Fibroblast of peridontal ligament (primary cell): ENCODE measurements at regions not wholly inside any gene's neighbourhood (a gene's known extent, or its start where the extent isn't known, plus 50 kb on each side); places are given as distances from the start of the nearest gene placed in this dataset.
"Not testable (repeated sequence)": the region's sequence is repeated elsewhere in the genome, so short reads cannot be mapped to it uniquely, and the experiment has no call there.

Experiments
- DNase-seq: peaks from one replicate; pipeline ENCODE4 v3.0.0-alpha.2; 2010; ENCODE audit errors: extremely low read depth

- no peak for DNase-seq
Observed at GRCh38 chr3:124633524-124633923, 96.7 kb upstream of the UMPS start.

GRCh38 chr3:124634210-124635168, 95.8 kb upstream of the UMPS start:
- DNase-seq = no peak

- DNase-seq = no peak
Observed at GRCh38 chr3:124635169-124635539, 95.1 kb upstream of the UMPS start.

GRCh38 chr3:124636101-124636862, 94.0 kb upstream of the UMPS start:
- DNase-seq = no peak

- DNase-seq = no peak
Observed at GRCh38 chr3:124636863-124637296, 93.4 kb upstream of the UMPS start.

- no peak for DNase-seq
Observed at GRCh38 chr3:124639406-124640237, 90.6 kb upstream of the UMPS start.

GRCh38 chr3:124640635-124641306, 89.5 kb upstream of the UMPS start:
- DNase-seq = no peak

GRCh38 chr3:124643453-124643852, 86.8 kb upstream of the UMPS start:
- no peak for DNase-seq

GRCh38 chr3:124646186-124646585, 84.1 kb upstream of the UMPS start:
- DNase-seq = not testable (repeated sequence)

GRCh38 chr3:124648551-124648950, 81.7 kb upstream of the UMPS start:
- DNase-seq = no peak

- no peak for DNase-seq
Observed at GRCh38 chr3:124650798-124651197, 79.5 kb upstream of the UMPS start.

GRCh38 chr3:124651416-124651815, 78.8 kb upstream of the UMPS start:
- not testable (repeated sequence) for DNase-seq

GRCh38 chr3:124652009-124652408, 78.2 kb upstream of the UMPS start:
- DNase-seq = no peak

- DNase-seq = no peak
Observed at GRCh38 chr3:124653071-124653796, 77.0 kb upstream of the UMPS start.

- DNase-seq = no peak
Observed at GRCh38 chr3:124653797-124654469, 76.3 kb upstream of the UMPS start.

- no peak for DNase-seq
Observed at GRCh38 chr3:124654470-124654845, 75.8 kb upstream of the UMPS start.

- DNase-seq = no peak
Observed at GRCh38 chr3:124656531-124656930, 73.7 kb upstream of the UMPS start.

- no peak for DNase-seq
Observed at GRCh38 chr3:124657138-124657537, 73.1 kb upstream of the UMPS start.

- no peak for DNase-seq
Observed at GRCh38 chr3:124658270-124658669, 72.0 kb upstream of the UMPS start.

- no peak for DNase-seq
Observed at GRCh38 chr3:124659175-124659574, 71.1 kb upstream of the UMPS start.
